ENCODE measurements at regions not wholly inside any gene's neighbourhood (a gene's known extent, or its start where the extent isn't known, plus 50 kb on each side); places are given as distances from the start of the nearest gene placed in this dataset.

DNA sequence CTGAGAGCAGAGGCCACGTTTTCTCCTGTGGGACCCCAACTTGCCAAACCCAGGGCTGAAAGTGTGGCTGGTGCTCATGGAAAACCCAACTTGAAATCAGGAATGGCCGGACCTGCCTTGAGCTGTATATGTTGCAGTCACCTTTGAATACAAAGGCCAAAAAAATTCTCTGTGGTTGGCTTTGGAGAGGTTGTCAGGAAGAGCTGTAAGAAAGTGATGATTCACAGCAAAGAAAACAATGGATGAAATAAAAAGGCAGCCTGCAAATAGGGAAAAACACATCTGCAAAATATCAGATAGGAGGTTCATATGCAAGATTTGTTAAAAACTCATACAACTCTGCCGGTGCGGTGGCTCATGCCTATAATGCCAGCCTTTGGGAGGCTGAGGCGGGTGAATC lies 715.8 kb downstream of the UQCRFS1 start:
- DNase-seq, result no peak

DNA sequence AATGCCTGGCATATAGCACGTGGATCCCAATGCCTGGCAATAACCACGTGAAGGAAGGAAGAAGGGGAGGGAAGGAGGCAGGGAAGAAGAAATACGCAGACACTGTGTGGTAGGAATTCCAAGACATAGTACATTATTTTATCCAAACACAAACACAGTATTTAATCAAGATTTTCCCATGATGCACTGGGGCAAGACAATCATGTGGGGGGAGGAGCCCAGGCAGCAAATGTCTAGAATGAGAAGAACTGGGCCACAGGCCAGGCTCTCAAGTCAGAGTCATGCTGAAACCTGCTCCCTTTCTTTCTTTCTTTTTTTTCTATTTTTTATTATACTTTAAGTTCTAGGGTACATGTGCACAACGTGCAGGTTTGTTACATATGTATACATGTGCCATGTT lies 717.9 kb downstream of the UQCRFS1 start:
- DNase-seq, result no peak

DNA sequence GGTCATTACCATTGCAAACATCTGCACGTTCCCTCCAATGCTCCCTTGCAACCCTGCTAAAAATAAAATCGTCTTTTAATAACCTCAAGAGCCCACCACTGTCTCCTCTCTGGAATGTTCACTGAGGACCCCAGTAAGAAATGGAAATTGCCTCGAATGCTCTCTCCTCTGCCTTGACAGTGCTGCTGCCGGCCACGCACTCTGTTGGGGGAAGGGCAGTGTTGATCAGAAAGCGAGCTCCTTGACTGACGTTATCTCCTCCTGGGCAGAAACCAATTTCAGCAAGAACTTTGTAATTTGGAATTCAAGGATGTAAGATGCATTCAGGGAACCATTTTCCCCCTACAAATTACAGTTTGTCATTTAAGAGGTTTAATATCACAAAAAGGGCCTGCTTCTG lies 718.5 kb downstream of the UQCRFS1 start:
- DNase-seq, result no peak

DNA sequence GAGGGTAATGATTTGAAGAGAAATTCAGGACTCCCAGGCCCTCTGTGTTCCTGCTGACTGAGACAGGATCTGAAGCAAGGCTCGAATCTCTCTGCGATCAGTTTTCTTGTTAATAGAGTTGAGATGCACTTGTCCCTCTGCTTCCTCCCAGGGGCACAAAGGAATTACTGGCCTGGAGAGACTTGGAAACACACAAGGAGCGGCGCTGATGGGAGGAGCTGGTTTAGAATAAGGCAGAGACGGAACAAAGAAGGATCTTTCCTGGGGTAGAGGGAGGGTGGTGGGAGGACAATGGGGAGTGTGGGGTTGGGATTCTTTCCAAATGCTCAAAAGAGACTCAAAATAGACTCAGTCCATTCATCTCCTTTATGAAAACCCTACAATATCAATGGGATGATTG lies 719.1 kb downstream of the UQCRFS1 start:
- DNase-seq, result no peak

DNA sequence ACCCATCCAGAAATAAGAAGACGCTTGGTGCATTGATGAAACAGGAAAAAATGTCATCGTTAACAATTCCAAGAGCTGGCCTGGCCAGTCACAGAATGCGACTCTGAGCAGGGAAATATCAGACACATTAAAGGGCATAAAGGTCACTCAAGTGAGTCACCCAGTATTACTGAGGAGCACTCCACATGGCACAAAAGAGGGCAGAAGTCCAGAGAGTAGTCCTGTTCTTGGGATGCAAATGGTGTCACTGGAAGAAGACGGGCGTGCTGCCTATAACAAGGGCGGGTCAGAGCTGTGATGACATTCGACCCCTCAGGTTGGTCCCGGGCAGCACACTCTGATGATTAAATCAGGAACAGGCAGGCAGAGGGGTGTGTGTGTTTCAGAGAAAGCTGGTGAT lies 720.3 kb downstream of the UQCRFS1 start:
- no peak for DNase-seq

DNA sequence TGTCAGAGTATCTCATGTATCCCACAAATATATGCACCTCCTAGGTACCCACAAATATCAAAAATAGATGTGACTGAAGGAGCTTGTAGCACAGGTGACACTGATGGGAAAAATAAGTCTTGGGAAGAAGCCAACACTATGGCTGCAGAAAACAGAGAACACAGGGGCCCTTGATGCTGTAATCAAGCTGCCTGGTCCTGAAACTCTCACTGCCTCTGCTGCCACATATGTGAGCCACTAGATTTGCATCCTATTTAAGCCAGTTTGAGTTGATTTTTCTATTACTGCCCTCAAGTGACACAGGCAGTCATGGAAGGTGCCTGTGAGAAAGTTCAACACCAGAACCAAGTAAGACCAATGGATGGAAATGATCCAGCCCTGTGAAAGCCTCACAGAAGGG lies 720.8 kb downstream of the UQCRFS1 start:
- DNase-seq, result no peak

DNA sequence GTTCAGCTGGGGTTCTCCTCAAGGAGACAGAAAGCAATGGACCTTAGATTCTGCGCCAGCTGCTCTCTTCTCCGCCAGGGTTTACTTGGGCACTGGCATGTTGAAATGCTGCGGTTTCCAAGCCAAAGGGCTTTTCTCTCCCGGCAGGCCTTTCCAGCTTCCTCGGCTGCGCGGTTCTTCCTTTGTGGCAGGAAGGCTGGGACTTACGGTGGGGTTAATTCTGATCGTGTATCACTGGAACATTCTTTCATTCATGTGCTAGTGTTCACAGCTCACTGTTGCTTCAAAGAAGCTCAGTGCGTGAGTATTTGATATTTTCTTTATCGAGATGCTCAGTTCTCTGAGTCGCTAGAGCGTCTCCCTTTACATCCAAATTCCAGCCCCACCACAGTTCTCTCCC lies 723.2 kb downstream of the UQCRFS1 start:
- no peak for DNase-seq

DNA sequence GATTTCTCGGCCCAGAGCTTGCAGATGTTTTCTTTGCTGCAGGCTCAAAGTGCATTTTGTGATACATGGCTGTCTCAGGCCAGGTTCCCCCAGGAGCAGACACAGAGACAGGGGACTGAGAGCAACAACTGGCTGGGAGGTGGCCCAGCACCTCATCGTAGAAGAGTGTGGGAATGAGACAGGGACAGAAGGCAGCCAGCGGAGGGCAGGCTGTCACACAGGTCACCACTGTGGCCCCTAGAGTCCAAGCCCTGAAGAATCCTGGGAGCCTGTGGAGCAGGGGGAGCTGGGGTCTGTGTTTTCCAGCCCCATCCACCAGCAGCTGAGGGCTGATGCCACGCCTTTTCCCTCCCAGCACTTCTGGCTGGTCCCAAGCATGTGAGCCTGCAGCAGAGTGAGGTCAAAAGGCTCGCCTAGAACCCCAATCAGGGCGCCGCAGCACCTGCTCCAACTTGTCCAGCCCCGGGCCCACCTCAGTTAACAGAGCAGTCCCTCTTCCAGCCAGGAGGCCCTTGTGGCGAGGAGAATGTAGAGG lies 723.8 kb downstream of the UQCRFS1 start:
- no peak for DNase-seq

DNA sequence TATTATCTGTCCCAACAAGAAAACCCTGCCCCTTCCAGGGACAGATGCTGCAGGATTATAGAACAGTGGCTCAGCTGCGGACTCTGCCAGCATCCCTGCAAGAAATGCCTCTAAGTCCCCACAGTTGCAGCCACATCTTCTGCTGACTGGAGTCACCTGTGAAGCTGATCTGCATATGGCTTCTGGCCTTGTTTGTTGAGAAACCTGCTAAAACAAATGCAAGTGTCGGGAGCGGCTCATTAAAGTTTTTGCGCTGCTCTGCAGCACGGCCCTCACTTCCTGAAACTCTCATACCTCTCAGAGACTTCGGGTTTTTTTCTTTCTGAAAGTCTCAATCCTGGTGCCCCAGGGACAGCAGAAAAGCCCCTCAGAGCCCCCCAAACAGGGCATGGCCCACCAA lies 725.0 kb downstream of the UQCRFS1 start:
- DNase-seq, result no peak

DNA sequence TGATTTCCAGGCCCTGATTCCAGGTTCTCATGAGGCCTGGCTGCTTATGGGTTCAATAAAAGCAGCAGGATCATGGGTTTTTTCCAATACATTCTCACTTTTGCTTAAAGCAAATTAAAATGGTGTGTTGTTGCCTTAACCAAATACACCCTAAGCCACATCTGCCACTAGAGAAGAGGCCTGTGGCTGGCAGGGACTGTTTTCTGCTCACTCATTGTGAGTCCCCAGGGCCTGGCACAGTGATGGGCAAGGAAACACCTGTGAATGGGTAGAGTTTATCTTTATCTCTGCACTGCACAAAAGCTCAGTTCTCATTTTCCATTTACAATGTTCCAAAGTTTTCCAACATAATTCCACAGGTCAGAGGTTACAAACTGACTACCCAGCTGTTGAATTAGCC lies 726.0 kb downstream of the UQCRFS1 start:
- no peak for DNase-seq

DNA sequence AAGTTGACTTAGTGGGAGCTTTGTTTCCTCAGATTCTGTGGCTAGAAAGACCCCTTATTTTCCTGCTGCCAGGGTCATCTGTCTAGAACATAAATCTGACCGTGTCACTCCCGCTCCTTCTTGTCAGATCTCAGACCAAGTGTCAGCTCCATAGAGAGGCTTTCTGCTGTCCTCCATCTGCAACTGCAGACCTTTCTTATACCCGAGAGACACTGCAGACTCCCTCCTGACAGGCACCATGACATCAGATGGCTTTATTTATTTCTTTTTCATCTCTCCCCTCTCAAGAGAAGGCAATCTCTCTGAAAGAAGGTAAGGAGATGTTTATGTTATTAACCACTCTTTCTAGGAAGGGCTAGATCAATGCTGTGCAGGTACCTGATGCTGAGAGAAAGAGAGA lies 726.5 kb downstream of the UQCRFS1 start:
- no peak for DNase-seq

DNA sequence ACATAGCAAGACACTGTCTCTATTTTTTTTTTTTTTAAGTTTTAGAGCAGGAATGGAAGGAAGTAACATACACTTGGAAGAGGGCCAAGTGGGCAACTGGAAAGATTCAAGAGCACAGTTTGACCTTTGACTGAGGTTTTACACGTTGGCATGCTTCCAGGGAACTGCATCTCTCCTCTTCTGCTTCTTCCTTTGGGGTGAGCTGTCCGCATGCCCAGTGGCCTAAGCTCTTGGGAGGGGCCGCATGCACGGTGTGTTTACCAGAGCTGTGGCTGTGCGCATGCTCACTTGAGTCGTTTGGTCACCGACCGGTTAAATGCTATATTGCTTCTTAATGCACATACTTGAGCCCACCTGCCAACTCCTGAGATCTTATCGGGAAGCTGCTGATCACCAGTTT lies 727.7 kb downstream of the UQCRFS1 start:
- no peak for DNase-seq

DNA sequence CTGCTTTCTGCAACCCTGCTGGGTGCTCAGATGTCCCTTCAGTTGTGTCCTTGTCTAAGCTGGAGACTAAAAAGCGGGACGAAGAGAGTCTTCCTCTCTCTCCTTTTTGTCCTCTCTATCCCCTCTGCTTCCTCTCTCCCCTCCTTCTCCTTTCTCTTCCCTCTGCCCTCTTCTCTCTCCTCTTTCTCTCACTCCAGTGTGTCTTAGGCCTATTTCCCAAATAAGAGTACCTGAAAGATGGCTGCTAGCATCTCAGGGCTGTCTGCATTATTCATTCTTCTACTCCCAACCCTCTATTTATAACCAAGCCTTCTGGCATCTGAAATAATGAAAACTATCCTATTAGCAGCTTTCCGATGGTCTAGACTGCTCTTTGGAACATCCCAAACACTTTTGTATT lies 729.8 kb downstream of the UQCRFS1 start:
- DNase-seq, result no peak

DNA sequence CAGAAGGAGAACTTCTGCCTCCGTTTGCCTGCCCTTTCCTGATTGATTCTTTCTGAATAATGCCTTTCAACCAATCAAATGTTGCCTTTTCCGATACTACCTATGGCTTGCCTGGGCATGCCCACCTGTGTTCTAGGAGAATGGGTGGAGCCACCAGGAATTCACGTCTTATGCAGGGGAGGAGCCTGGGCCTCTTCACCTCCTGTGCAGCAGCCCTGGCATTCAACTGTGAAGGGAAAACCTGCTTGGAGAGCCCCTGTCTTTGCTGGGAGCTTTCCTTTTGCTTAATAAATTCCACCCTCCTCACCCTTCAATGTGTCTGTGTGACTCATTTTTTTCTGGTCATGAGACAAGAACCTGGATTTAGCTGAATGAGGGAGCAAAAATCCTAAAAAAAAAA lies 730.7 kb downstream of the UQCRFS1 start:
- DNase-seq, result no peak

DNA sequence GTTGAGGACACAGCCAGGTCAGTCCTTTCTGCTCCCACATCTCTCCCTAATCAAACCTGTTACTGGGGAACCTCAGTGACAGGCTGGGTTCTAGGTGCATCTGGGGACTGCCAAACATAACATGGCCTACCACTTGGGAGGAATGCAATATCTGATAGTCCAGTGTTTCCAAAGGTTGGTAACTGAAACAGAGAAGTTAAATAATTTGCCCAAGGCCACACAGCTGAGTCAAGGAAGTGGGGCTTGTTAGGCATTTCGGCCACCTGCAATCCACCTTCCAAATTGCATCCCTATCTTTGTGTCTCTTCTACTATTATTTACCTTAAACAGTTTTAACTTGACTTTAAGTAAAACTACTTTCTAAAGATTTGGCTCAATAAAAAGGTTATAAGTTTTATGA lies 731.3 kb downstream of the UQCRFS1 start:
- DNase-seq, result no peak

DNA sequence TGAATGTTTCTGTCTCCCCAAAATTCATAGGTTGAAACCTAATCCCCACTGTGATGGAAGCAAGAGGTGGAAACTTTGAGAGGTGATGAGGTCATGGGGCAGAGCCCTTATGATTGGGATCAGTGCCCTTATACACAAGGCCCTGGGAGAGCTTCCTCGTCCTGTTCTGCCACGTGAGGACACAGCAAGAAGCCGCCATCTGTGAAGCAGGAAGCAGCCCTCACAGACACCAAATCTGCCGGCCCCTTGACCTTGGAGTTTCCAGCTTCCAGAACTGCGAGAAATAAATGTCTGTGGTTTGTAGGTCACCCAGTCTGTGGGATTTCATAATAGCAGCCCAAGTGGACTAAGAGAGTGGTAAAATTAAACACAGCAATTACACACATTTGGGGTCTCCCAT lies 737.4 kb downstream of the UQCRFS1 start:
- no peak for DNase-seq

DNA sequence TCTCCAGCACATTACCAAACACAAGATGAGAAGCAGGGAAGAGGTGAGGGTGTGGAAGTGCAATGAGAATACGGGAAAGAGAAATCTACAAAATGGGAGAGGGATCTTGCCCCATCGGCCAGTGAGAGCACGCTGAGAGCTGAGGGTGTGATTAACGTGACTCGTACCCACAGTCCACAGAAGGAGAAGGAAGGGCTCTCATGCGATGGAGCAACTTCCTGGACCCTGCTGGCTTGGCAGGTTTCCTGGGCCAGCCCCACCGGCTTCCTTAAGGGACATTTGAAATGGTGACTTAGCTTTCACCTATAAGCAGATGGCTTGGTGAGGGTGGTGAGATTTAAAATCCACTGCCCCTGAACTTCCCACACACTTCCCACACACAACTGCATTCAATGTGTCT lies 740.1 kb downstream of the UQCRFS1 start:
- DNase-seq, result no peak

DNA sequence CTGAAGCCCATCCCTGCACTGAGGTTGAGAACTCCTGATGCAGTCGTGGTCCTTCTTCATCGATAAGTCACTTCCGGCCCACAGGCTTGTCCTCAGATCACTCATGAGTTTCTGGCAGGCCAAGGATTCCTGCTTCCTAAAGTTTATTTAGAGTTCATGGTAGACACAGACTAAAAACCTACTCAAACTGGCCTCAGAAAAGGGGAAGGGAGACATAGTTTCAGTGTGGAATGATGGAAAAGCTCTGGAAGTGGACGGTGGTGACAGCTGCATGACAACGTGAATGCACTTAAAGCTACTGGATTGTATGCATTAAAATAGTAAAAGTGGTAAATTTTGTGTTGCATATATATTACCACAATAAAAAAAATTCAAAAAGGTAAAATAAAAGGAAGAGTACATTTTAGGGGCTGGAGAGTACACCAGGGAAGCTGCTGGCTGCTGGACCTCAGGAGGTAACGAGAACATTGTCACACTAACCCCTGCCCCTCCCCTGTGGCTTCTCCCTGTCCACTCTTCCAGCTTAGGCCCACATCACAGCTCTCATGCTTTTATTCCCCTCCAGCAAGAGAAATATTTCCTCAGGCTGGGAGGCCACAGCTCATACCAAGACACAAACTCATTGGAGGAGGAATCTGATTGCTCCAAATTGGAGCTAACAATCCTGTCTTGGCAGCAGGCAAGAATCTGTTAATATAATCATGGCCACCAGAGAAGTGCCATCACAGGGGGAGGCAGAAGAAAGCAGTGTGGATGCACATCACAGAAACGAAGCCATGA lies 741.0 kb downstream of the UQCRFS1 start:
- DNase-seq, result no peak

DNA sequence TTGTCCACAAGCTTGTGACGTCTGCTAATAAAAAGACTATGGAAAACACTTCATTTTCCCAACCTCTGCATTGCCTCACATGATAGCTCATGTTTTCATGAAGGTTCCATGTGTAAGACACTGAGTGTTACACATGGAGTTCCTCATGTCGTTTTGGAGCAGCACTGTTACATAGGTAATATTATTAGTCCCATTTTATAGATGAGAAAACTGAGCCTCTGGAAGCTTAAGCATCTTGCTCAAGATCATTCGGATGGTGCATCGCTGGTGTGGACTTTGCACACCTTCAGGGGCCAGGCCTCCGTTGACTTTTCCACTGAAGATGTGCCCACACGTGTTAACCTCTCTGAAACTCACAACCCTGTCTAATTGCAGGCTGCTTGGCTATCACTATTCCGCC lies 743.4 kb downstream of the UQCRFS1 start:
- no peak for DNase-seq

DNA sequence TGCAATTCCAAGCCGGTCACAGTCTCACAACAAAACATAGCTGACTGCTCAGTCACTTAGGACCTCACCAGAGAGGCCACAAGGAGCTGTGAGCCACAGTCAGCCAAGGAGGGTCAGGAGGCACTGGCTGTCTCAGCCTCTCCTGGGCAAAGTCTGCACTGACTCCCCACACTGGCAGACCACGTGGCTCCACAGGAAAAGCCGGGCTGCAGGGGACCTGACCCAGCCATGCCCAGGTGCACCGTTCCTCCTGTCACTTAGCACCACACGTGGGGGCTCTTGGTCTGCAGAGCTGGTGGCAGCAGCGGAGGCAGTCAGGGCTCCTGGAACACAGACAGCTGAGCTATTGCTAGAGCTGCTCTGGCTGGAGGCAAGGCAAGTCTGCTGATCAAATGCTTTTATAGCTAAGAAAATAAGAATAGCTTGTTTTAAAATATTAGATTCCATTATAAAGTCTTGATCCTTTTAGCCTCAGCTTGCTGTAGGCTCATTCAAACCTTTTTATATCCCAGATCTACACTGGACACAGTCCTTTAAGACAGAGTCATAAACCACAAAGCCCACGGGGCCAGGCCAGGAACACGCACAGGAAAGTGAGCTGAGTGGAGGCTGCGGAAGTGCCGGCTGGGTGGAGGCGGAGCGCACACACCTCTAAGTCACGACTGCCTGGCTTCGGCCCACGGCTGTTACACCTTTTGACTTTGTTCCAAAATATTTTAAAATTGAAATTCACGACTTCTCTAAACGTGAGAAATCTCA lies 744.1 kb downstream of the UQCRFS1 start:
- no peak for DNase-seq

DNA sequence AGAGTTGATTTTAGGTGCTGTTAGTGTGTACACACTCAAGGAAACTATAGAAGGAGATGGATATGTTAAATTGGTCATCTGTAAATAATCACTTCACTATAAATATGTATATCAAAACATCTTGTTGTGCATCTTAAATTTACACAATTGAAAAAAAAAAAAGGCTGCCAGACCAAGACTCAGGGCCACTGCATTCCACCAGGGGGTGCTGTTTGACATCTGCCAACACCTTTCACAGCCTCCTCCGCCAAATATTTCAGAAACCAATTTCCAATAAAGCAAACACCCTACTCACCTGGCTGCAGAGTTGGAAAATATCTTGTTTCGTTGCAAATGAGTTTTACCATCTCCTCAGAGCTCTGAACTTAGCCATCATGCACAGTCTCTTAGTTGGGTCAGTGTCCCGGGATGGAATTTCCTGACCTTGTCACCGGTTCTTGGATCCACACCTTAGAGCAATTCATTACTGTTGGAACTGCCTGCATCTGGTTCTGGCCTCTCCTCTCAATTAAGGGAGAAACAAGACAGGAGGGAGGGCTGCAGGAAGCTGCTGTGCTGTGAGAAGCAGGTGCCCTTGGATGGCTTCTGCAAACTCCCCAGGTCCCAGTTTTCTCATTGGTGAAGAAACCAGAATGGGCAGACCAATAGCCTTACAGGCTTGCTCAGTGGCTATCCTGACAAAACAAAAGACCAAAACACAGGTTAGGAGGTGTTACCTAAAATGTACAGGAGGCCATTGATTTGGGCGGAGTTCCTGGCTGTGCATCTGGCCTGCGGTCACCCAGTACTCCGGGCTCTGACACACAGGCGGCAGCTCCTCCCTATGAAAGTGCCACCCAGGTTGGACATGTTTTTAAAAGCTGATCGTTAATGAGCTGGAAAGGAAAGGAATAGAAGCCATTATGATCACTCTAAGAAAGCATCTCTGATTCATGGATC lies 746.6 kb downstream of the UQCRFS1 start:
- DNase-seq, result peak; percentile 26

DNA sequence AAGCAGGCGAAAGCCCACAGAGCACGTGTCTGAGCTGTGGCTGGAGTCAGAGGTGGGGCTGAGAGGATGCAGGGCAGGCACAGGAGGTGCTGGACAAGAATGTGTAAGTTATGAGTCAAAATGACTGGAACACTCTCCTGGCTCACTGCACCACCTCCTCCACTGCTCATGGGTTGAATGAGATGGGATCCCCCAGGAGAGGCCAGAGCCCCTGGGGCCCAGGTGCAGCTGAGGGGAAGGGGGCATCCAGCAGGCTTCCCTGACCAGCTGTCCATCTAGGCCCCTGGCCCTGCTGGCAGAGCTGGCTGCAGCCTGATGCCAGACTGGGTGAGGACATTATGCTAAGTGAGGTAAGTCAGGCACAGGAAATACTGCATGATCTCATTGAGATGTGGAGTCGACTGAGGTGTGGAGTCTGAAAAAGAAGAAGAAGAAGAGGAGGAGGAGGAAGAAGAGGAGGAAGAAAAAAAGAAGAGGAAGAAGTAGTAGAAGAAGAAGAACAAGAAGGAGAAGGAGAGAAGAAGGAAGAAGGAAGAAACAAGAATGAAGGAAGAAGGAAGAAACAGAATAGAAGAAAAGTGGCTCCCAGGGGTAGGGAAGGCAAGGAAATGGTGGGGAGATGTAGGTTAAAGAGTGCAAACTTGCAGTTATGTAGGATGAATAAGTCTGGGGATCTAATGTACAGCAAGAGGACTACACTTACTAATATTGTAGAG lies 747.4 kb downstream of the UQCRFS1 start:
- no peak for DNase-seq

All from stimulated activated naive CD4-positive, alpha-beta T cell treated with Interleukin-2 at 50 U/mL for 16 hours (primary cell).